NOMO-1 treated with dmso at 0.1 percent for 144 hours (cell line): ENCODE measurements at regions not wholly inside any gene's neighbourhood (a gene's known extent, or its start where the extent isn't known, plus 50 kb on each side); places are given as distances from the start of the nearest gene placed in this dataset.
"Not testable (repeated sequence)": the region's sequence is repeated elsewhere in the genome, so short reads cannot be mapped to it uniquely, and the experiment has no call there.

Experiments used
- DNase-seq: peaks from one replicate; lab custom pipeline; 2025; ENCODE audit not compliant: unreplicated experiment; lab: John Stamatoyannopoulos, UW

DNA sequence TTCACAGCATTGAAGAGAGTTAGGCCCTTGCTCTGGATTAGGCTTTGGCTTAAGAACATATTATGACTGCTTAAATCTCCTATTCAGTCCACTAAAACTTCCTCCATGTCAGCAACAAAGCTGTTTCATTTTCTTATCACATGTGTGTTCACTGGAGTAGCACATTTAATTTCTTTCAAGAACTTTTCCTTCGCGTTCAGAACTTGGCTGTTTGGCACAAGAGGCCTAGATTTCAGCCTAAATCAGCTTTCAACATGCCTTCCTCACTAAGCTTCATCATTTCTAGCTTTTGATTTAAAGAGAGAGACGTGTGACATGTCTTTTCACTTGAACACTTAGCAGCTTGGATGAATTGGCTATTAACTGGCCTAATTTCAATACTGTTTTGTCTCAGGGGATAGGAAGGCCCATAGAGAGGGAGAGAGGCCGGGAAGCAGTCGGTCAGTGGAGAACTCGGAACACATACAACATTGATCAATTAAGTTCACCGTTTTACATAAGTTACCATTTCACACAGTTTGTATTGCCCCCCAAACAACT, 885.2 kb upstream of the AUTS2 start:
- DNase-seq: no peak

DNA sequence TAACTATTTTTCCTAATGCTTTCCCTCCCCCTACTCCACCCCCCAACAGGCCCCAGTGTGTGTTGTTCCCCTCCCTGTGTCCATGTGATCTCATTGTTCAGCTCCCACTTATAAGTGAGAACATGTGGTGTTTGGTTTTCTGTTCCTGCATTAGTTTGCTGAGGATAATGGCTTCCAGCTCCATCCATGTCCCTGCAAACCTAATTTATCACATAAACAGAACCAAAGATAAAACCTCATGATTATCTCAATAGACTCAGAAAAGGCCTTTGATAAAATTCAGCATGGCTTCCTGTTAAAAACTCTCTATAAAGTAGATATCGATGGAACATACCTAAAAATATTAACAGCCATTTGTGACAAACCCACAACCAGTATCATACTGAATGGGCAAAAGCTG, 884.1 kb upstream of the AUTS2 start:
- DNase-seq: not testable (repeated sequence)

DNA sequence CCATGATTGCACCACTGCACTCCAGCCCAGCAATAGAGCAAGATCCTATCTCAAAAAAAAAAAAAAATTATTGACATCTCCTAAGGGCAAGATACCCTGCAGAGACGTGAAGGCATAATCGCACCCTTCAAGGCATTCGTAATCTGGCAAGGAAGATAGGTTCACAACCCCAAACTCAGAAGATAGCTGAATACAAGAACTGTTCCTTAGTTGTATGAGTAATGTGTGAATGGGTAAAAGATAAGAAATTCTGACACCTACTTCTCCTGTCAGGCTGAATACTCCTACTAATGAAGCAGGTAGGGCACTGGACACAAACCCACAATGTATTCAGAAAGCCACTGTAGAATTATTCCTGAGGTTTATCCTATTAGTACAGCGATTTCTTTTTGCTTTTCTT, 882.4 kb upstream of the AUTS2 start:
- DNase-seq: no peak

DNA sequence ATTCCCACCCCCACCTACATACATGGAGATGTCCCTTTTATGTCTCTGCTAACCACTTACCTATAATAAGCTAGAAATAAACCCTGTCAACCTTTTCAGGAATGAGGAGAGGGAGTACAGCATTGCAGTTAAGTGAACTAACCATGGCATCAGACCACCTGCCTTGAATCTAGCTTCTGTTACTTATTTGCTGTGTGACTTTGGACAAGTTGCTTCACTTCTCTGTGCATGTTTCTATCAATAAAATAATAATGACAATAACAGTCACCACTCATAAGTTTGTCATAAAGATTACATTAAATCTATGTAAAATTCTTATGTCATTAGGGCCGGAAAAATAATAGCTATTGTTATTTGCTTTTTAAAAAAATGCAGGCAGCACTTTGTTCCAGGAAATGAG, 881.1 kb upstream of the AUTS2 start:
- DNase-seq: no peak

DNA sequence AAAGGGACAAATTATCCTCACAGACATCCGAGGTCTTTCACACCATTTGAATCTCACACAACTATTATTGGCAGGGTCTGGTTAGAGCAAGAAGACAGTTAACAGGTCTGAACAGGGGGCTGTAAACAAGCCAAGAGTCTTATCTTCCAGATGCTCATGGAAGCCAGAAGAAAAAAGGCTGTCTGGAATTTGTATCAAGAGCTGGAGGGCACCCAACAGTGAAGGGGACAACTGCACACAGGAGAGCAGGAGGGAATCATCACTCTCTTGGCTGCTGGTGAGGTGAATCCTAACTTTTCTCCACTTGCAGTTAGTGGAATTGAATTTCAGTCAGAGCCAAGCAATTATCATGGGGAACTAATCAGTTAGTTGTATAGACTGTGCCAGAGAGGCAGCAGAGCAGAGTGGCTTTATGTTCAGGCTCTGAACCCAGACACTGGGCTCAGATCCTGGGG, 880.2 kb upstream of the AUTS2 start:
- no peak for DNase-seq

DNA sequence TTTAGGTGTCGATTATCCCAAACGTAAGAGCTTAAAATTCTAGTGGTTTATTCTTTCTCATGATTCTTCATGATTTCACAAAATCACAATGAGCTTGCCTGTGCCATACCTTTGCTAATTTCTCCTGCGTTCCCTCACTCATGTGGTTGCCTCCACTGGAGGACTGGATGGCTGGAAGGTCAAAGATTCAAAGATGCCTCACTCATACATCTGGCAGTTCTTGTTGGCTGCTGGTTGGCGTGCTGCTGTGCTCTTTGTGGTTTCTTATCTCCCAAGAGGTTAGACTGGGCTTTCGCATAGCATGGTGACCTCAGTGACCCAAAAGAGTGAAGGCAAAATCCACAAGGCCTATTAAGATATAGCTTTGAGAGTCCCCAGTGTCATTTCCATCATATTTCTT, 877.6 kb upstream of the AUTS2 start:
- no peak for DNase-seq

DNA sequence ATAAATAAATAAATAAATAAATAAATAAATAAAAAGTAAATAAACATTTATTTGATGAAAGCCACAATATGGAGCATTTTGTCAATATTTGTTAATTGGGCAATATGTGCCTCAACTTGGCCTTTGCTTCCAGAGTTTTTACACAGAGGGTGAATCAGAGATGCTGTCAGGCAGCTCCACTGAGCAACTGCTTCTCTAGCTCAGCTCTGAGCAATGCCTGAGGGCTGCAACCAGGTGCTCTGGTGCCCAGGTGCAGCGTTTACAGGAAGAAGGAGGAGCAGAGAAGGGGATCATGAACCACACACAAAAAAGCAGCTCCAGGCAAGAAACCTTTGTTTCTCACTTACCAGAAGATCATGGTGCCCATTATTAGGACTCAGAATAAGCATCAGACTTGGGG, 876.2 kb upstream of the AUTS2 start:
- no peak for DNase-seq

DNA sequence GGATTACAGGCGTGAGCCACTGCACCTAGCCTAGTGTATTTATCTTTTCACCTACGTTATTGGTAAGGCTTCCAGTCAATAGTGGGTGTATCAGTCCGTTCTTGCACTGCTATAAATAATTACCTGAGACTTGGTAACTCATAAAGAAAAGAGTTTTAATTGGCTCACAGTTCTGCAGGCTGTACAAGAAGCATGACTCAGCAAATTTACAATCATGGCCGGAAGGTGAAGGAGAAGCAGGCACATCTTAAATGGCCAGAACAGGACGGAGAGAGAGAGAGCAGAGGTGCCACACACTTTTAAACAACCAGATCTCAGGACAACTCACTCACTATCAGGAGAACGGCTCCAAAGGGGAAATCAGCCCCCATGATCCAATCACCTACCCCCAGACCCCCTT, 873.3 kb upstream of the AUTS2 start:
- no peak for DNase-seq

DNA sequence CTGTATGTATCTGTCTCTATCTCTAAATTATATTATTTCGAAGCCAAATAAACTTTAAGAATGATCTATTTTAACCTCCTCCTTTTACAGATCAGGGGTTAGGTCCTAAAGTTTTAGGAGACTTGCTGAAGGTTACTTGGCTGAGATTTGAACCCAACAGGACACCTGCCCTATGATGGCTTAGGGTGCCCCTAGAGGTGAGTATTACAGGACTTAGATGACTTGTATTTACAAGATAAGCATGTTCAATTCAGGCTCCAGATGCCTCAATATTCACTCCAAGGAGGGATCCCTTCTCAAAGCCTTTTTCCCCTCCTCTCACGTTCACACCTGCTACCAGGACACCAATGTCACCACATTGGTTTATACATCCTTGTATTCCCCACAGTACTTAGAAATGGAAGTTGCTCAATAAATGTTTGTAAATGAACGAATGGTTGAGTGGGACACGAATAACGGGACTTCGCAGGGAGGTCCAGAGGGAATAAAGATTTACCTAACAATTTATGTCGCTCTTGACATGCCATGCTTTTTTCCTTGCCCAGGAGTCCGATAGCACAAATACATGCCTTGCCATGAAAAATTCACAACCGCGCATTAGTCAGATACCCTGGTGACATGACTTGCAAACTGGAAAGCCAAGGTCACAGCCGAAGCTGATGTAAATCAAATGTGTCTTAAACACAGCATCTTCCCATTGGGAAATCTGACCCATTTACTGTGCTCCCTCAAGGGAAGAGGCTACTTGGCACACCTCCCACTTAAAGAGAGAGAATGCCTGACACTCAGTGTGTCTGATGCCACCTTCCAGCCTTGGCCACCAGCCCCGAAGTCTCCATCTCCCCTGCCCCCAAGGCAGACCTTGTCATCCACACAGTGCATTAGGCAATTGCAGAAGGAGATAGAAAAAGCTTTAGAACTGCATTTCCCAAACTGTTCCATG, 872.2 kb upstream of the AUTS2 start:
- DNase-seq: no peak

DNA sequence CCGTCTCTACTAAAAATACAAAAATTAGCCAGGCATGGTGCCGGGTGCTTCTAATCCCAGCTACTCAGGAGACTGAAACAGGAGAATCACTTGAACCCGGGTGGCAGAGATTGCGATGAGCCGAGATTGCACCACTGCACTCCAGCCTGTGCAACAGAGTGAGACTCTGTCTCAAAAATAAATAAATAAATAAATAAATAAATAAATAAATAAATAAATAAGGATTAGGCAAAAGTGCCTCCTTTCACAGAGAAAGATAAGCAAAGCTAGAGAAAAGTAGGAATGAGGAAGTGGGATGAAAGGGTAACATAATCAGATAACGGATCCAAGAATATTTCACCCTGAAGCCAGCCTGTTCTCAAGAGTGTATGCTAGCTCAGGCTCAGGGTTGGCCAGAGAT, 869.6 kb upstream of the AUTS2 start:
- not testable (repeated sequence) for DNase-seq

DNA sequence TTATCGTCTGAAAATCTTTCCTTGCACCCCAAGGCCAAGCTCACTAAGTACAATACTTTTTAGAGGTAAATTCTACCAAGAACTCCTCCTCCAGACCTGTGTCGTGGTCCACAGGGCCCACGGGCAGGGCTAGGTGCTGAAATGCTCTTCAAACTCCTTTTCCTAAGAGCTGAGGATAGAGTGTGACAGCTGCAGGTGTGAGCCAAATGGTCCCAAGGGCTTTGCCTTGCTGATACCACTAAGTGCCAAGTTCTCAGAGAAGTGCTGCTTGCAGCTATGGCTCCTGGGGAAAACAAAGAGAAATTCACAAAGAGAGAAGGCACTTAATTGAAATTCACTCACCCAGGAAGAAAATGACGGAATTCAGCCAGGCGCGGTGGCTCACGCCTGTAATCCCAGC, 868.9 kb upstream of the AUTS2 start:
- no peak for DNase-seq

DNA sequence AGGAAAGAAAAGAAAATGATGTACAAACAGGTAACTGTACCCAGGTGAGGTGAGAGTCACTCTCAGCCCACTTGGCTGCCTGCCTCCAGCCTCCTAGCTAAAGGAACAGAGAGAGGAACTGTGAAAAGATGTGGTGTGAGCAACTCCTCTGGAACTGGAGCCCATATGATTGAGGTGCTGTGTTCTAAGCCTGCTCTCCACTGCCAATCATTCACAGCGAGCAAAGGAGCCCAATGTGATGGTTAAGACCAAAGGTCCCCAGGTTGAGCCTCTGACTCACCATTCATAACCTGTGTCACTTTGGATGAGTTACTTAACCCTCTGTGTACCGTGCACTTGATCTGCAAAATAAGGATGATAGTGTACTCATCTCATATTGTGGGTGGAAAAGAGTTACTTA, 868.1 kb upstream of the AUTS2 start:
- DNase-seq: no peak

DNA sequence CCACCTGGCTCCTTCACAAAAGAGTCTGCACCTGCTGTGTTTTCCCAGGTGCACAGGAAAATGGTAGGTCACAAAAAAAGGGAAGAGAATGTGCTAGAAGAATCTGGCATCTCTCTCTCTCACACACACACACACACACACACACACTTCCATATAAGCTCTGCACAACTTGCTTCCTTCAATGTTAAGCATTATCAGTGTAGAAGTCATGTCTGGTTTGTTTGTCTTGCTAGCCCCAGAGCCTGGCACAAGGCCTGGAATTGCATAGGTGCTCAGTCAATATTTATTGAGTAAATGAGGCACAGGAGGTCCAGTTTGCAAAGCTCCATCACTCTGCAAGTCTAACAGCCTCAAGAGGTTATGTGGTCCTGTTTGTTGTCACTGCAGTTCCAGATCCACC, 867.3 kb upstream of the AUTS2 start:
- no peak for DNase-seq

DNA sequence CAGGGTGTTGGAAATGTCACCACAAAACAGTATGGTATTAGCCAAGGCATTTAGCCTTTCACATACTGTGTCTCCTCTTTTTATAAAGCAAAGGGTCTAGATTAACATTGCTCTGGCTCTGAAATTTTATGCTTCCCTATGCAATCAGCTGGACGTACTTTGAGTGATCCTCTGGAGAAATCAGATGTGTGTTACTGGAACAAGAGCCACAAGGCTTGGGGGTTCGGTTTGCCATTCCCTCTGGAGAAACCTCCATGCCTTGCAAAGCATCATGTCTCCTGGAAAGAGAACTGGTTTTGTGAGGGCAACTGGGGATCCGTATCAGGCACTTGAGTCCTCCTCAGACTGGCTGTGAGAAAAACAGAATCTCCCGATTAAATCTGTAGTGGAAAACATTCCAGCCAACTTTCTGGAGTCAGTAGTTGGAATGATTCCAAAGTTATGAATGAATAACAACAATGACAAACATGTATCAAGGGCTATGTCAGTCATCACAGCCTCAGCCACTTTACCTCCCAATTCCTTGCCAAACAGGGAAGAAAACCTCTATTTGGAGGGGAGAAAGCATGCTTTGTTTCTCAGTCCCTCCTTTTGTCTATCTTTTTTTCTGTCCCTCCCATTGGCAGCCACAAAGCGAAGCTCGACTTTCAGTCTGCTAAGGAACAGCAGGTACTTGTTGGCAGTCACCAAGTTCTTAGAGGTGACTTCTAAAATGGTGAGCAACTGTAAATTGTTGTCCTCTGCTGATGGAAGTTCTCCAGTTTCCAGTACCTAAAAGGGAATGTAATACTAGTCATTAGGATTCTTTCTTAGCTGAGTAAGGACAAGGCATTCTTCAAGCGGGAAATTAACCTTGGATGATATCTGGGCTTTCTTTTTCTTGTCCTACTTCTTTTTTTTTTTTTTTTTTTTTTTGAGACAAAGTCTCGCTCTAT, 864.8 kb upstream of the AUTS2 start:
- DNase-seq: no peak

DNA sequence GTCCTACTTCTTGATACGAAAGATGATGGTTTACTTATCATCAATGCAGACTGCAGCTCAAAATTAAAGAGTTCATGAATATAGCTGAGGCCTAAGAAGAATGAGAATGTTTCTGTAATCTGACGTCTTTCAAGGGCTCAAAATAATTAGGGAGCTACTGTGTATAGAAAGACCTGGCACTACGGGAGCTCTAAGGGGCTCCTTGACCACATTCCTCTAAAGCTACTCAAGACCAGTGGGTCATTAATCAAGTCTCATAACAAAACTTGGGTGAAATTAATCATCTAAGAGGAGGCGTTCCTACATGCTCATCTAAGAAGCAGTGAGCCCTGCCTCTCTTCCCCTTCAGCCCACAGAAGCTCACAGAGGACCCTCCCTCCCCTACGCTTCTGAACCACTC, 863.8 kb upstream of the AUTS2 start:
- DNase-seq: no peak

DNA sequence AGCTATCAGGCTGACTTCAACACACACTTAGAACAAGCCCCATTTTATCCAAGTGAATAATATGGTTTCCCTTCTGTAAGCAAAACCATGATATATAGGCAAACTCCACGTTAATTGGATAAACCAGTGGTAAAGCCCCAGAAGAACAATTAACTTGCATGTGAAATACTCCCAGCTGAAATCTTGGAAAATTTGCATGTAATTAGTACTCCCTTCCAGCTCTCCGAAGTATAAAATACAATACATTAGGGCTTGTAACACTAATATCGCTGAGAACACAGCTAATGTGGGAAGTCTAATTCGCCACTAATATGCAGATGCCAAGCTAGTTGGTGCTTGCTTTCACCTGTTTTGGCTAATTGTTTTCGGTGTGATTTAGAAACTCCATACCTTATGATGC, 859.0 kb upstream of the AUTS2 start:
- no peak for DNase-seq

DNA sequence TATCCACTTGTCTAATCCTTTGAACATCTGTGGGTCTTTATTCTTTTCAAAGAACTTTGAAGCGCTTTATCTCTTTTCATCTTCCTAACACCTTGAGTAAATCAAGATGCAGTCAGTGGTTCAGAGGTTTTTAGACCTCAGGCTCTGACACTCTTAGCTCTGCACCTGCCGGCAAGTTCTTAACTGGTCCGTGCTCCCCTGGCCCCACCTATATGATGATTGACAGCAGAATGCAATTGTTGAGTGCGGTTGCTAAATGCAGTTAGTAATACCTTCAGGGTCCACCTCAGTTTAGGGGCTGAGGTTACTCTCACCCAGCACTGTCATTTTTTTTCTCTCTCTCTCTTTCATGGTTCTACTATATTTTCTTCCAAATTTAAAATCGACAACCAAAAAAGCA, 854.2 kb upstream of the AUTS2 start:
- no peak for DNase-seq

DNA sequence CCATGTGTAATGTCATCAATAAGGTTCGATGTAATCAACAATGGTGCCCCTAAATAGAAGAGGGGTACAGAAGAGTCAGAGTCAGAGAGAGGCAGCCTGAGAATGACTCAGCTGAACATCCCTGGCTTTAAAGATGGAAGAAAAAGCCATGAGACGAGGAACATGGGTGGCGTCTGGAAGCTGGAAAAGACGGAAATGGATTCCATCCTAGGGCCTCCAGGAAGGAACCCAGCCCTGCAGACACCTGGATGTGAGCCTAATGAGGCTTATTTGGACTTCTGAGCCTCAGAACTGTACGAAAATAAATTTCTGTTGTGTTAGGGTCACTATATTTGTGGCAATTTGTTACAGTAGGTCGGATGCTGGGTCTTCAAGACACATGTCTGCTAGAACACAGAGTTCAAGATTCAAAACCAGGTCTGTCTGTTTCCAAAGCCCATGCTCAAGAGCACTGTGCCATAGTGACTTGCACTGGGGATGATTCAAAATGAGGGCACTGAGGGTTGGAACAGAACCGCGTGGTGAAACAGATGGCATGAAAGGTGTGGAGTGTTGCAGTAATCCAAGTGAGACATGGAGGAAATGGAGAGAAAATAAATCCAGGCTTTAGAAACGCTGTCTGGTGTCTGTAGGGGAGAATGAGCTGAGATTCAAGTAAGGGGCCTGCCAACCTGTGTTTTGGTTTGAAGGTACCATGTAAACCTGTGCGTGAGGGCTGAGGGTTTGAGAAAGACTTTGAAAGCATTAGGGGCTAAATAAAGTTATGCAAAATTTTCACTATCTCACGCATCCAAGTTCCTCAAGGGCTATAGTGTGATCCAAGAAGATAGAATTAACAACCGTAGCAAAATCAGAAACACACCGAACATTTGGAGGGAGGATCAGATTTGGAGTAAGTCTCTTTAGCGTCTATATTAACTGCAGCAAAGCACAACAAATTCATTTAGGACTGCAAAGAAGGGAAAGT, 849.1 kb upstream of the AUTS2 start:
- no peak for DNase-seq

DNA sequence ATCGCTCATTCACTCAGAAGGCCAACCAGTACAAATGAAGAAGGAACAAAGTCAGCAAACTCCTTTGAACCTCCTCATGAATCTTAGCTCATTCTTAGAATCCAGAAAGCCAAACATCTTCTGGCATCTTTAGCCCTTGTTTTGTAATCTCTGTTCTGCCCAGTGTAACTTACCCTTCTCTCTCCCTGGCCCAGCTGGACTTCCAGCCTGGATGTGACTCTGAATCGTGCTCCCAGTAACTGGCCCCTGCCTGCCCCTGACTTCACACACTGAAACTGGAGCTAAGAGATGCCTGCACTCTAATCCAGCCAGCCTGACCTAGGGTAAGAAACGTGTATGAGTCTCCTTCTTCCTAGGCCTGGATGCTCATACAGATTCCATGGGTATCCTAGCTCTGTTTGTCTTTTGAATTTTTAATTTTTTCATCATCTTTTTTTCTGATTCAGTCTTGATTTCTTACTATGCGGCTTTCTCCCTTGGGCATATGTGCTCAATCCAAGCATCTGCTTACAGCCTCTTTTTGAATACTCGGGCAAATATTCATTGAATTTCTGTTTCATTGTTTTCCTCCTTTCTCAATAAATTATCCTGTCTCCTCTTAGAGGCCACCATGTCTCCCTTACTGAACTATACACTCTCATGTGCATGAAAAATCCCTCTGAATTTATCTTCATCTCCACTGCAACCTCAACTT, 845.6 kb upstream of the AUTS2 start:
- DNase-seq: no peak

DNA sequence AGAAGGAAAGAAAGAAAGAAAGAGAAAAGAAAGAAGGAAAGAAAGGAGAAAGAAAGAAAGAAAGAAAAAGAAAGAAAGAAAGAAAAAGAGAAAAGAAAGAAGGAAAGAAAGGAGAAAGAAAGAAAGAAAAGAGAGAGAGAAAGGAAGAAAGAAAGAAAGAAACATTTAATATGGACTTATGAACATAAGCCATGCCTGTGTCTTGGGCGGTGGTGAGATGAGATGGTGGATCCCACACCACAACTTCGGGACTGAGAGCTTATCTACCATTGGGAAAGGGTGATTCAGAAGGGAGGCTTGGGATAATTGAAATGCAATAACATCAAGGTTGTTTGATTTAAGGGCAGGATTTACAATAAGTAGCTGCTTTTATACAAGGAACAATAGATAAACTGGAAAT, 843.9 kb upstream of the AUTS2 start:
- DNase-seq: no peak
